NOMO-1 treated with DMSO at 0.1 percent for 48 hours (cell line): ENCODE measurements at regions not wholly inside any gene's neighbourhood (a gene's known extent, or its start where the extent isn't known, plus 50 kb on each side); places are given as distances from the start of the nearest gene placed in this dataset.

Source experiments
- DNase-seq: peaks from one replicate; lab custom pipeline; 2025; ENCODE audit not compliant: unreplicated experiment; lab: John Stamatoyannopoulos, UW

GRCh38 chr9:113701774-113702755 is 174.0 kb upstream of the ZNF618 start:
- DNase-seq, result no peak

GRCh38 chr9:113705306-113705927 is 170.7 kb upstream of the ZNF618 start:
- DNase-seq, result no peak

DNA sequence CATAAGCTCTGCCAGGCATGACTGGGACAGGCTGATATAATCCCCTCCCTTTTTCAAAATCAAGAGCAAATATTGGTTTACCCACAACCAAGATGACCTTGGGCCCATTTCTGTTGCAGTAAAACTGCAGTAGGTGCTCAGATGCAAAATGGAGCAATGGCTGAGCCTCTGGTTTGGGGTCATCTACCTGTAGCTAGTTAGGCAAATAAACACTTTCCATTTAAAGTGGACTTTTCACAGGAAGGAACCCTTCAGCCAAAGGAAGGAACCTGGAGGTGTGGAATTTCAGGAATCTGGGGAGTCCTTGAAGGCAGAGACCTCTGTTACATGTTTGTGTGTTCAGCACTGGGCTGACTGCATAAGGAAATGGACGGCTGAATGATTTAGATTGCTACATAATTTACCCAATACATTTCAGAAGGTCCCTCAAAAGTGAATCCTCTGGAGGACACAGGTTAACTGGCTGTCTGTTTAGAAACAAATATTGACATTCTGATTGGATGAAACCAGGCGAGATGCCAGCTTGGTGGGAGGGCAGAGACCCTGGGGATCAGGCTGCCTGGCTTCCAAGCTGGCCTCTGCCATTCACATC is 170.1 kb upstream of the ZNF618 start:
- DNase-seq, result no peak

DNA sequence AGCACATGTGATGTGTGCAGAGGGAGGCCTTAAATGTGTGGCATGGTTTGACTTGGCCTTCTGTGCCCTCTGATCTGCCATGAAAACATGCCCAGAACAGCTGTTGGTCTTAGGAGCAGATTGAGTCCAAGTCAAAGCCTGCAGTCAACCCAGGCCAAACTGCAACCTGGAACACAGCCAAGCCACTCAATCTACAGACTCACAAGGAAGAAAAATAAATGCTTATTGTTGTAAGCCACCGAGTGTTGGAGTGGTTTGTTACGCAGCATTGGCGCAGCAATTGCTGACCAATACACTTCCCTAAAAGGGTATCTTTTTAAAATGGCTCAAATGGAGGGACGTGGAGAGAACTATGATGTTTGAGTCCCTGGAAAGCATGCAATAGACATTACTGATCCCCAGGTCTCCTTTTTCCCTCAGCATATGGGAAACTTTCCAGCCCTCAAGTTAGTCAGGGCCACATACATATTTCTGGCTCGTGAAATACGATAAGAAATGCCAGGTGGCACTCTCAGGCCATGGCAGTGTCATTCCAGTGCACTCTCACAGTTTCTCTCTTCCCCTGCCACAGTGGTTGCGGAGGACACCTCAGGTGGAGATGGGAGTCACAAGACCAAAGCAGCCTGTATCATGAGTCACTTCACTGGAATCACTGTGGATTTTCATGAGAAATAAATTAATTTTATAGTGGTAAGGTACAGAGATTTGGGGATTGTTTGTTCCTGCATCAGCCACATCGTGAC is 168.0 kb upstream of the ZNF618 start:
- DNase-seq, result no peak

DNA sequence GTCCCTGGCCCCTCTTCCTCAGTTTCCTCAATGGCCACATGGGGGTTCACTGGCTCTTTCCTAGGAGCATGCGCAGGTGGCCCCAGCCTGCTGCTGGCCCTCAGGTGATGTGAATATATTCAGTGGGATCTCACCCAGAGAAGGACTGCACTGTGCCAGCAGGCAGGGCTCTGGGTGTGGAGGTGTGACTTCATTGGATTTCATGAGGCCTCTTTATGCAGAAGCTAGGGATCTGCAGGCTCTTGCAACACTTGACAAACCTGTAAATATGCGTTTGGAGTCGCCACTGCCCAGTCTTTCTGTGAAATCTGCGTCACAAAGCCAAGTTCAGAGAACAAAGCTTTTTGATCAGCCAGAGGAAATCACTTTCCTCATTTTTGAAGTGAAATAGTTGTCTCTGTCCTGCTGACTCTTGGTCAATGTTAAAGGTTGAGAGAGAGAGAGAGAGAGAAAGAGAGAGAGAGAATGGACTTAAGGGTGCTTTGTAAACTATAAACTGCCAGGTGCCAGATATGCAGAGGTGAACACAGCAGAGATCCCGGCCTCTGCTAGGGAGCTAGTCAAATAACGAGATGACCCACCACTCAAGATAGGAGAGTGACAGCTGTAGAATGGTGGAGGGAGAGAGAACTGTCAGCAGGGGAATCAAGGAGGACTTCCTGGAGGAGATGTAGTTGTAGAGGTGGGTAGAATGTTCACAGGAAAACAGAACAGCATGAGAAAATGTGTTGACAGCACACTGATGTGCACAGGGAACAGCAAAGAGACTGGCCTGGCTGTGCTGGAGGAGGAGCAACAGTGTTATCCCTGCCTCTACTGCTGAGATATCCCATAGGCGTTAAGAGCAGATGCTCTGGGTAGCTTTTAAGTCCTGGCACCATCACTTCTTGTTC is 167.0 kb upstream of the ZNF618 start:
- DNase-seq, result no peak

DNA sequence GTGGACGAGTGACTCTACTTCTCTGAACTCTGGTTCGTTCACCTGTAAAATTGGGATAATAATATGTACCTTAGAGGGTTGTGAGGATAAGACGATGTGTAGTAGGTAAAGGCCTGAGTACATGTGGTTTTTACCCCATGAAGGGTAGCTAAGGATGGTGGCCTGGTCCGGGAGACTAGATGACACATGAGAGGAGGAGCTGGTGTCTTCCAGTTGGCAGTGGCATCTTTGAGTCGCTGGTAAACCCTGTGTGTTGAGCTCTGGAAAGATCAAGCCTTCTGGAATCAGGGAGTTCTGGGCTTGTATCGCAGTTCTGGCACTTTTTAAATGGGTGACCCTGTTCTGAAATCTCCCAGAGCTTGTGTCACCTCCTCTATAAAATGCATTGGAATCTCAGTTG is 166.4 kb upstream of the ZNF618 start:
- DNase-seq, result no peak

GRCh38 chr9:113711251-113711650 is 164.9 kb upstream of the ZNF618 start:
- no peak for DNase-seq

DNA sequence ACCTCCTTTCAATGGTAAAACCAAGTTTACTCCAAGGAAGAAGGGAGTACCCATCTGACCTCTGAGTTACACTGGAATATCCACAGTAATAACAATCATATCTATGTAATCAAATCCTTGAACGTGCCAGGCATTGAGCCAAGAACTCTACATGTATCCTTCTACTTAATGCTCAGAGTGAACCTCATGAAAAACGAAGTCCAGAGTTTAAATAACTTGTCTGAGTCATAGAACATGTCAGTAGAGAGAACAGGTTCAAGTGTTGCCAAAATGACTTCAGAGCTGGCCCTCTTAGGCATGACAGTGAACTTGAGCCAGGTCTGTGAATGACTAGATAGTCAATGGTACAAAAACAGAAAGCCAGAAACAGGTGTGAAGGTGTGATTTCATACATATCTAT is 164.1 kb upstream of the ZNF618 start:
- no peak for DNase-seq

- DNase-seq, result no peak
Measured at GRCh38 chr9:113715086-113715485, 161.0 kb upstream of the ZNF618 start.

GRCh38 chr9:113719919-113720318 is 156.2 kb upstream of the ZNF618 start:
- no peak for DNase-seq

- DNase-seq, result no peak
Measured at GRCh38 chr9:113720495-113720894, 155.6 kb upstream of the ZNF618 start.

DNA sequence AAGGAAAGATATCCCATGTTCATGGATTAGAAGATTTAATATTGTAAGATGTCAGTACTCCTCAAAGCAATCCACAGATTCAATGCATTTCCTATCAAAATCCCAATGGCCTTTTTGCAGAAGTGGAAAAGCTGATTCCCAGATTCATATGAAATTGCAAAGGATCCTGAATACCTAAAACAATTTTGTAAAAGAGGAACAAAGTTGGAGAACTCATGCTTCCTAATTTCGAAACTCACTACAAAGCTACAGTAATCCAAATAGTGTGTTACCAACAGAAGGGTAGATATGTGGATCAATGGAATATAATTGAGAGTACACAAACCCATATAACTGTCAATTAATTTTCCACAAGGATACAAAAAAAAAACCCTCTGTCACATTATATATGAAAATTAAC is 154.3 kb upstream of the ZNF618 start:
- no peak for DNase-seq

DNA sequence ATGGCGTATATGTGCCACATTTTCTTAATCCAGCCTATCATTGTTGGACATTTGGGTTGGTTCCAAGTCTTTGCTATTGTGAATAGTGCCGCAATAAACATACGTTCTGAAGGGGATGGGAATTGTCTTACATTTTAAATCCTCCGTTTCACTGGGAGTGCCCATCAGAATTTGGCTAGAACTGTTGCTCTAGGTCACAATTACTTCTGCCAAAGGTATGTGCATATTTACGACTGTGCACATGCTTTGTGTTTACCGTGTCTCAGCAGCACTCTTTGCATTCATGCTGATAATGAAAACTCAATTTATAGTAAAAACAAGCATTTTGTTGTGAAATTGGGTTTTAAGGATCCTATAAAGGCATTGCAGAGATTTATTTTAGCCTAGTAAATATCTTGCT is 151.9 kb upstream of the ZNF618 start:
- DNase-seq, result no peak

- no peak for DNase-seq
Measured at GRCh38 chr9:113728989-113729388, 147.1 kb upstream of the ZNF618 start.

DNA sequence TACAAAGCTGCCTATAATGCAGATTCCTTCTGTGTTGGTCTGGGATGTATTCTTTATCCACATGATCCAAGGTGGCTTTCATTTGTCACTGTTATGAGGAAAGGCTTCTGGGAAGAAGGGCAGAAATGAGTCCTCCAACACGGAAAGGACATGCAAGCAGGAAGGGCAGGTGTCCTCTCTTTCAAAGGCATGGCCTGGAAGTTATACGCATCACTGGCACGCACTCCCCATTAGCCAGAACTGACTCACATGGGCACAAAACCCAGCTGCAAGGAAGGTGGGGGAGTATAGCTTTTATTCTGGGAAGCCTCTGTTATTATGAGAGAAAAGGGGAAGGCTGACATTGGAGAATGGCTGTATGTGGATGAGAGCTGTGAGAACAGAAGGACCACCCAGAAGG is 141.3 kb upstream of the ZNF618 start:
- no peak for DNase-seq

DNA sequence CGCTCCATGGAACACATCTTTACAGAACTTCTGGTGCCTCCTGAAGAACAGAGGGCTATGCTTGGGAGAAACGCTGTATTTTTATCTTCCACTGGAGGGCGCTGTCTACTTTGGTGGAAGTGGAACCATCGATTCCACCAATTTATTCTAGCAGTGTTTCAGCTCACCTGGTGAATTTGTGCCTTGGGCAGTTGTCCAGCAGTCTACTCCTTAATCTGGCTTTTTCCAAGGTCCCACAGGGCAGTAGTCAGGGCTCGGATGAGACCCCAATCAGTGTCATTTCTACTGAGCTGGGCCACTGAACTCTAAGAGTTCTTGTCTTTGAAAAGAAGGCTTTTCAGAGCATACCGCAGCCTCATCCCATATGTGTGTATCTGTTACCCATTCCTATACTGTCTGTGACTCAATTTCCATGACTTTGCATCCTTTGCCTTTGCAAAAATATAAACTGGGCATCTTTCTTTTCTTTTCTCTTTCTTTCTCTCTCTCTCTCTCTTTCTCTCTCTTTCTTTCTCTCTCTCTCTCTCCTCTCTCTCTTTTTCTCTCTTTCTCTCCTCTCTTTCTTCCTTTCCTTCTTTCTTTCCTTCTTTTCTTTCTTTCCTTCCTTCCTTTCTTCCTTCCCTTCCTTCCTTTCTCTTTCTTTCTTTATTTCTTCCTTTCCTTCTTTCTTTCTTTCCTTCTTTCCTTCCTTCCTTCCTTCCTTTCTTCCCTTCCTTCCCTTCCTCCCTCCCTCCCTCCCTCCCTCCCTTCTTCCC is 138.4 kb upstream of the ZNF618 start:
- DNase-seq, result peak; percentile 44

DNA sequence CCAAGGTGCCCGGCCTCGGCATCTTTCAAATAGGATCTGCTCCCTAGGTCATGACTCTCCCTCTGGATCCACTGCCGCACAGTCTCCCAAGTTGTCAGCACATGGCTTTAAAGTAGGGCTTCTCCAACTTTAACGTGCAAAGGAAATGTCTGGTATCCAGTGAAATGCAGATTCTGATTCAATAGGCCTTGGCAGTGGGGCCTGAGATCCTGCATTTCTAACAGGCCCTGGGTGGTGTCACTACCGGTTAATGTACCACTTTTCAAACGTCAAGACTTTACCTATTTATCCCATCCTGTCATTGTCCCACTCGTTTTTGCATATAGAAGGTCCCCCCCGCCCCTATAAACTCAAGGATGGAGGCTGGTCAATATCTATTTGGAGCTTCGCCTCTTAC is 137.6 kb upstream of the ZNF618 start:
- DNase-seq, result no peak

DNA sequence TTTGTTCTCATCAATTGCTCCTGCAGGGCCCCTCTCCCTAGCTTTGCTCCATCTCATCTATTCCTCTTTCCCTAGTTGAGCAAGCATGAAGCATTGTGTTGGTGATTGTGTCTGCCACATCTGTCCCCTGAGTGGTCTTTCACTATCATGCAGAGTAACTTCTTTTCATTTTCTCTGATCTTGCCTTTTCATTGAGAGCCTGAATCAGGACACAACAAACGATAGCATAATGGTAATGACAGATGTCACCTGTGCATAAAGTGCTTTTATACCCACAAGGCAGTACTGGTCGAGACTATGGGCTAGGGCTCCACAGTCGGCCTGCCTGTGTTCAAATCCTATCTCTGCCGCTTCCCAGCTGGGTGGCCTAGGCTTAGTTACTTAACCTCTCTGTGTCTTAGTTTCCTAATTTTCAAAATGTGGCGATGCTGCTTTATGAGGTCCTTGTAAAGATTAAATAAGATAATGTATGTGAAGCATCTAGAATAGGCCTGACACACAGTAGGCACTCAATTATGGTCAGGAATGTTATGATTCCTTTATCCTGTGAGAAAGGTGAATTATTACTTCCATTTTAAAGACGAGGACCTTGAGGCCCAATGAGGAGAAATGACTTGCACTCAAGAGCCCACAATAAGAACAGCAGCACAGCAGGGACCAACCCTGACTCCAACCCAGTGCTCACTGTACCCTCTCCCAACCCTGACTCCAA is 137.1 kb upstream of the ZNF618 start:
- DNase-seq, result peak; percentile 35
